Stimulated activated CD8-positive, alpha-beta memory T cell treated with anti-CD3 and anti-CD28 coated beads, Interleukin-4, amount 100 ng/mL, for 48 hours (primary cell): ENCODE measurements at regions not wholly inside any gene's neighbourhood (a gene's known extent, or its start where the extent isn't known, plus 50 kb on each side); places are given as distances from the start of the nearest gene placed in this dataset.

Experiments
- DNase-seq: peaks from one replicate; pipeline ENCODE4 v3.0.0-alpha.2; 2020

GRCh38 chr3:110779581-110779980 is 292.0 kb upstream of the NECTIN3 start:
- DNase-seq = no peak

- no peak for DNase-seq
Observed at GRCh38 chr3:110783541-110783940, 288.1 kb upstream of the NECTIN3 start.

GRCh38 chr3:110788794-110789193 is 282.8 kb upstream of the NECTIN3 start:
- DNase-seq = no peak

- DNase-seq = no peak
Observed at GRCh38 chr3:110789315-110789714, 282.3 kb upstream of the NECTIN3 start.

- no peak for DNase-seq
Observed at GRCh38 chr3:110790631-110791030, 281.0 kb upstream of the NECTIN3 start.

GRCh38 chr3:110791995-110792686 is 279.5 kb upstream of the NECTIN3 start:
- DNase-seq = no peak

- DNase-seq = no peak
Observed at GRCh38 chr3:110793611-110794010, 278.0 kb upstream of the NECTIN3 start.

- no peak for DNase-seq
Observed at GRCh38 chr3:110795163-110795562, 276.5 kb upstream of the NECTIN3 start.

GRCh38 chr3:110799271-110799670 is 272.3 kb upstream of the NECTIN3 start:
- no peak for DNase-seq

- DNase-seq = no peak
Observed at GRCh38 chr3:110804856-110805255, 266.8 kb upstream of the NECTIN3 start.

GRCh38 chr3:110806924-110807323 is 264.7 kb upstream of the NECTIN3 start:
- DNase-seq = no peak

GRCh38 chr3:110808630-110809029 is 263.0 kb upstream of the NECTIN3 start:
- DNase-seq = no peak

- no peak for DNase-seq
Observed at GRCh38 chr3:110810356-110810755, 261.3 kb upstream of the NECTIN3 start.

- no peak for DNase-seq
Observed at GRCh38 chr3:110811050-110811449, 260.6 kb upstream of the NECTIN3 start.

GRCh38 chr3:110813541-110813940 is 258.1 kb upstream of the NECTIN3 start:
- DNase-seq = no peak

- peak; percentile 70 for DNase-seq
Observed at GRCh38 chr3:110814170-110815007, 257.2 kb upstream of the NECTIN3 start.

- no peak for DNase-seq
Observed at GRCh38 chr3:110815008-110815583, 256.5 kb upstream of the NECTIN3 start.

GRCh38 chr3:110816008-110816407 is 255.6 kb upstream of the NECTIN3 start:
- DNase-seq = no peak

GRCh38 chr3:110821586-110821985 is 250.0 kb upstream of the NECTIN3 start:
- DNase-seq = no peak

GRCh38 chr3:110822971-110823370 is 248.6 kb upstream of the NECTIN3 start:
- DNase-seq = no peak

- DNase-seq = no peak
Observed at GRCh38 chr3:110846971-110847370, 224.6 kb upstream of the NECTIN3 start.

- no peak for DNase-seq
Observed at GRCh38 chr3:110849064-110849463, 222.6 kb upstream of the NECTIN3 start.

- no peak for DNase-seq
Observed at GRCh38 chr3:110851736-110852135, 219.9 kb upstream of the NECTIN3 start.

- DNase-seq = no peak
Observed at GRCh38 chr3:110855207-110855606, 216.4 kb upstream of the NECTIN3 start.
